ENCODE measurements at regions not wholly inside any gene's neighbourhood (a gene's known extent, or its start where the extent isn't known, plus 50 kb on each side); places are given as distances from the start of the nearest gene placed in this dataset.
"Not testable (repeated sequence)": the region's sequence is repeated elsewhere in the genome, so short reads cannot be mapped to it uniquely, and the experiment has no call there.

GRCh38 chr16:29201296-29202024 is 205.1 kb downstream of the NPIPB11 start:
- intact Hi-C loops (cut with micrococcal nuclease), result not testable (repeated sequence)
- DNase-seq (peak; percentile 66), ATAC-seq (peak; percentile 65)

- intact Hi-C loops (cut with micrococcal nuclease); ATAC-seq; DNase-seq: not testable (repeated sequence)
Measured at GRCh38 chr16:29200681-29201080, 205.8 kb downstream of the NPIPB11 start.

- peak; percentile 41 for ATAC-seq
- DNase-seq, result peak; percentile 39
- intact Hi-C loops (cut with micrococcal nuclease), result not testable (repeated sequence)
Measured at GRCh38 chr16:29200135-29200601, 206.3 kb downstream of the NPIPB11 start.

GRCh38 chr16:29199626-29200025 is 206.9 kb downstream of the NPIPB11 start:
- intact Hi-C loops (cut with micrococcal nuclease), result not testable (repeated sequence)
- DNase-seq (peak; percentile 56), ATAC-seq (peak; percentile 55)

GRCh38 chr16:29198731-29199521 is 207.6 kb downstream of the NPIPB11 start:
- DNase-seq, result peak; percentile 41
- peak; percentile 8 for ATAC-seq
- intact Hi-C loops (cut with micrococcal nuclease), result no loop called here

GRCh38 chr16:29198231-29198630 is 208.3 kb downstream of the NPIPB11 start:
- ATAC-seq (no peak), DNase-seq (no peak)
- intact Hi-C loops (cut with micrococcal nuclease), result no loop called here

GRCh38 chr16:29197494-29198100 is 208.9 kb downstream of the NPIPB11 start:
- ATAC-seq; DNase-seq; intact Hi-C loops (cut with micrococcal nuclease): not testable (repeated sequence)

- intact Hi-C loops (cut with micrococcal nuclease); ATAC-seq; DNase-seq: not testable (repeated sequence)
Measured at GRCh38 chr16:29196746-29197145, 209.8 kb downstream of the NPIPB11 start.

GRCh38 chr16:29195116-29195872 is 210.4 kb downstream of the LAT start:
- peak; percentile 51 for DNase-seq
- ATAC-seq, result peak; percentile 34
- intact Hi-C loops (cut with micrococcal nuclease), result not testable (repeated sequence)

GRCh38 chr16:29194185-29194844 is 209.5 kb downstream of the LAT start:
- ATAC-seq; intact Hi-C loops (cut with micrococcal nuclease); DNase-seq: not testable (repeated sequence)

GRCh38 chr16:29193634-29194033 is 208.8 kb downstream of the LAT start:
- DNase-seq; intact Hi-C loops (cut with micrococcal nuclease); ATAC-seq: not testable (repeated sequence)

- DNase-seq; intact Hi-C loops (cut with micrococcal nuclease); ATAC-seq: not testable (repeated sequence)
Measured at GRCh38 chr16:29193248-29193574, 208.4 kb downstream of the LAT start.

GRCh38 chr16:29192329-29193247 is 207.7 kb downstream of the LAT start:
- intact Hi-C loops (cut with micrococcal nuclease), result no loop called here
- ATAC-seq, result no peak
- no peak for DNase-seq

GRCh38 chr16:29191636-29192180 is 206.9 kb downstream of the LAT start:
- DNase-seq; intact Hi-C loops (cut with micrococcal nuclease); ATAC-seq: not testable (repeated sequence)

GRCh38 chr16:29190553-29191431 is 205.9 kb downstream of the LAT start:
- ATAC-seq; intact Hi-C loops (cut with micrococcal nuclease); DNase-seq: not testable (repeated sequence)

- DNase-seq; ATAC-seq; intact Hi-C loops (cut with micrococcal nuclease): not testable (repeated sequence)
Measured at GRCh38 chr16:29188806-29189205, 204.0 kb downstream of the LAT start.
